ENCODE measurements at regions not wholly inside any gene's neighbourhood (a gene's known extent, or its start where the extent isn't known, plus 50 kb on each side); places are given as distances from the start of the nearest gene placed in this dataset.
A peak's percentile ranks its signal among the peaks of the same experiment; 100 is the strongest.

- no peak overlapping the region for H3K14ac ChIP-seq (ENCODE audit: insufficient read depth, low read length)
- Mint-ChIP-seq H3K27me3 (ENCODE audit: low read depth) (peaks cover 6% of the 10 kb centered on the region; the same call in 1 of the 2 replicates), H3K9me3 (peaks cover 2 to 3% of the 10 kb centered on the region in 2 experiments; a peak in 1 of 5 replicates), H3K4me3 (no peak overlapping the region), H3K4me1 (peaks cover 8% of the 10 kb centered on the region in 2 experiments; a peak in 3 of 4 replicates), H3K36me3 (ENCODE audit: insufficient read depth in 1 of 3, low read depth in 3 of 3) (no peaks in the 10 kb centered on the region; a peak in 1 of 7 replicates), H3K27ac (peak overlapping the region in 1 of 3 experiments; percentile 57; a peak in 1 of 7 replicates)
- H3K9me3 ChIP-seq (ENCODE audit: control insufficient read depth, low read depth, low read length), result no peaks in the 10 kb centered on the region
- no peaks in the 10 kb centered on the region for H3K4me1 ChIP-seq (ENCODE audit: insufficient read depth, low read length)
- H3K18ac ChIP-seq (ENCODE audit: insufficient read length, low read depth, low read length), result no peak overlapping the region
- no peak overlapping the region for H2BK12ac ChIP-seq (ENCODE audit: insufficient read length, low read depth, low read length)
- no peak for TF ChIP-seq CTCF (conservative IDR thresholded peaks at IDR 0.05)
- H2BK5ac ChIP-seq (ENCODE audit: insufficient read length, low read length), result no peak overlapping the region
- H4K8ac ChIP-seq (replicated peaks; ENCODE audit: insufficient read length, low read depth, low read length), result no peak overlapping the region
- no peaks in the 10 kb centered on the region for H3K23me2 ChIP-seq (ENCODE audit: insufficient read length, low read depth, low read length, poor library complexity, severe bottlenecking)
- no peak overlapping the region for H4K5ac ChIP-seq (ENCODE audit: insufficient read length, low read depth, low read length)
- no peak overlapping the region for H3K4ac ChIP-seq (ENCODE audit: low read depth, low read length)
- H4K20me1 ChIP-seq (ENCODE audit: control insufficient read depth, insufficient read depth, insufficient read length), result peaks cover 2% of the 10 kb centered on the region
- no peak overlapping the region for H2BK120ac ChIP-seq (ENCODE audit: low read depth, low read length, poor library complexity, severe bottlenecking)
- no peak overlapping the region for H4K91ac ChIP-seq (ENCODE audit: insufficient read length, low read depth, low read length)
- H3K23ac ChIP-seq (ENCODE audit: insufficient read length, low read depth, low read length), result no peak overlapping the region
- no peaks in the 10 kb centered on the region for H3K27me3 ChIP-seq (ENCODE audit: insufficient read depth, low read length)
- no peak overlapping the region for H3K27ac ChIP-seq (ENCODE audit: insufficient read length, low read depth, low read length)
- H3T11ph ChIP-seq (ENCODE audit: low read length), result no peak overlapping the region
- no peak overlapping the region for H2BK15ac ChIP-seq (ENCODE audit: low read depth, low read length)
- WGBS (ENCODE audit: extremely low coverage, insufficient read length, low lambda C conversion rate), result no CpG with 5 or more reads among the region's 8 CpGs
- no peak for DNase-seq
- no peak overlapping the region for H2BK20ac ChIP-seq (ENCODE audit: low read depth, low read length, poor library complexity, severe bottlenecking)
- no peak overlapping the region for H3K4me2 ChIP-seq (ENCODE audit: insufficient read depth, insufficient read length, low read length)
- no peak overlapping the region for H3K56ac ChIP-seq (ENCODE audit: insufficient read length, low read depth, low read length)
- H3K79me1 ChIP-seq (ENCODE audit: insufficient read depth, low read depth, low read length, poor library complexity, severe bottlenecking), result no peaks in the 10 kb centered on the region
- H2AFZ ChIP-seq (ENCODE audit: low read length), result no peak overlapping the region
- H3K79me2 ChIP-seq (ENCODE audit: insufficient read depth, low read length), result no peaks in the 10 kb centered on the region
- no peak overlapping the region for H3K9ac ChIP-seq (ENCODE audit: extremely low read depth, insufficient read length, low read length)
- no peak overlapping the region for H2AK5ac ChIP-seq (ENCODE audit: insufficient read length, low read length)
Measured at GRCh38 chr10:124318811-124319210, 99.9 kb downstream of the OAT start.
